ENCODE measurements at regions not wholly inside any gene's neighbourhood (a gene's known extent, or its start where the extent isn't known, plus 50 kb on each side); places are given as distances from the start of the nearest gene placed in this dataset.
"Not testable (repeated sequence)": the region's sequence is repeated elsewhere in the genome, so short reads cannot be mapped to it uniquely, and the experiment has no call there.

DNA sequence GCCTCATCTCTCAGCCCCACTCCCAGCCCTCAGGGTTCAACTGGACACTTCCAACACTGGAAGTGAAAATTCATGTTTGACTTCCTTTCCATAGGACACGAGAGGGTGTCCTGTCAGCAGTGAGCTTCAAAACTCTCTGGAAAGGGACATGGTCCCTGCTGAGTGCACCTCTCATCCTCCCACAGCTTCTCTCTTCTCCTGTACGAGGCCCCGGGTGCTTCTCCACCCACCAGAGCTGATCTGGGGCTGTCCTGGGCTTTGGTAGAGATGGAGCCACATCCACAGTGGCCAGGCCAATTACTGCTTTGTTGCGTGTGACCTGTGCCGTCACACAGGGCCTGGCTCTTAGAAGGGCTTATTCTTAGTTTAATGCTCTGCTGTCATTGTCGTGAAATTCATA lies 182.3 kb downstream of the RRAGC start:
- no peaks in the 10 kb centered on the region for H3K4me1 ChIP-seq (ENCODE audit: insufficient read depth, low read length)
- no peak overlapping the region for H3K4me3 ChIP-seq (ENCODE audit: low read length)
- no peaks in the 10 kb centered on the region for H3K9me3 ChIP-seq (ENCODE audit: low read depth, low read length)
- H3K27me3 ChIP-seq (ENCODE audit: insufficient read depth, low read length), result no peaks in the 10 kb centered on the region

GRCh38 chr1:38672692-38673091 lies 186.9 kb downstream of the RRAGC start:
- Histone ChIP-seq H3K27me3 (ENCODE audit: insufficient read depth, low read length) (peaks cover 4% of the 10 kb centered on the region), H3K4me3 (ENCODE audit: low read length) (no peak overlapping the region), H3K4me1 (ENCODE audit: insufficient read depth, low read length) (no peaks in the 10 kb centered on the region), H3K9me3 (ENCODE audit: low read depth, low read length) (no peaks in the 10 kb centered on the region)

- no peak overlapping the region for H3K4me3 ChIP-seq (ENCODE audit: low read length)
- no peaks in the 10 kb centered on the region for H3K4me1 ChIP-seq (ENCODE audit: insufficient read depth, low read length)
- peaks cover 8% of the 10 kb centered on the region for H3K27me3 ChIP-seq (ENCODE audit: insufficient read depth, low read length)
- H3K9me3 ChIP-seq (ENCODE audit: low read depth, low read length), result no peaks in the 10 kb centered on the region
Observed at GRCh38 chr1:38671221-38671620, 188.4 kb downstream of the RRAGC start.

- Histone ChIP-seq H3K4me1 (ENCODE audit: insufficient read depth, low read length) (no peaks in the 10 kb centered on the region), H3K4me3 (ENCODE audit: low read length) (no peak overlapping the region), H3K9me3 (ENCODE audit: low read depth, low read length) (no peaks in the 10 kb centered on the region), H3K27me3 (ENCODE audit: insufficient read depth, low read length) (peaks cover 8% of the 10 kb centered on the region)
Observed at GRCh38 chr1:38670544-38671122, 188.9 kb downstream of the RRAGC start.

DNA sequence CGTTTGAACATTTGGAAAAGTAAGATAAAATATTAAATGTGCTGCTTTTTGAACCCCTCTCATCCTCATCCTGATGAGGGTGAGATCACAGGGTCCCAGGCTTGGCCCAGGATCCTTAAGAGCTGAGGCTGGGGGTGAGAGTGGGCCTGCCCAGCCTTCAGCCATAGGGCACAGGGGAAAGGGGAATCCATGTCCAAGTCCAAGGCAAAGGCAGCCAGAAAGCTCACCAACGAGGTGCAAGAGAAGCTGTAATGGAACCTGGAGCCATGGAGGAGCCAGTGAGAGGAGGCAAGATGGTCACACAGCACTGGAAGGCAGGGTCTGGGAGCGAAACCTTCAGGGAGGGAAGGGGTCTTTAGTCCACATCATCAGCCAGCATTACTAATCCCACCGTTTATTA lies 191.9 kb downstream of the RRAGC start:
- peaks cover 8% of the 10 kb centered on the region for H3K27me3 ChIP-seq (ENCODE audit: insufficient read depth, low read length)
- no peaks in the 10 kb centered on the region for H3K9me3 ChIP-seq (ENCODE audit: low read depth, low read length)
- H3K4me1 ChIP-seq (ENCODE audit: insufficient read depth, low read length), result no peaks in the 10 kb centered on the region
- H3K4me3 ChIP-seq (ENCODE audit: low read length), result no peak overlapping the region

DNA sequence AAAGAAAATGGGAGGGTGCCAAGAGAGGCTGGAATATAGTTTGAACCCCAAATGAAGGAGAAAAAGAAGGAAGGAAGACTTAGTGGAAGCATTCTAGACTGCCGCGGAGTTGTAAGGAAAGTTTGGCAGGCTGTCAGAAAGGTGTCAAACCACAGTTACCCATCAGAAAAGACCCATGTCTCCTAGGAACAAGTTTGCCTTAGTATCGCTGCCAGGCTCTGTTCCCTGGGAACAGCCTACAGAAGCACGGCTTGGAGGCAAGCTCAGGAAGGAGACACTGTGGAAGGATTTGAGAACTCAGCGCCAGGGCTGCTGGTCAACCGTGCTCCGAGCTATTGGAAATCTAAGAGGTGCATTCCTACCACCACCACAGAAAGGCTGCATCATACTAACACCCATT lies 197.4 kb downstream of the RRAGC start:
- no peaks in the 10 kb centered on the region for H3K27me3 ChIP-seq (ENCODE audit: insufficient read depth, low read length)
- H3K4me1 ChIP-seq (ENCODE audit: insufficient read depth, low read length), result no peaks in the 10 kb centered on the region
- H3K4me3 ChIP-seq (ENCODE audit: low read length), result no peak overlapping the region
- H3K9me3 ChIP-seq (ENCODE audit: low read depth, low read length), result no peaks in the 10 kb centered on the region

- no peak overlapping the region for H3K4me3 ChIP-seq (ENCODE audit: low read length)
- H3K9me3 ChIP-seq (ENCODE audit: low read depth, low read length), result no peaks in the 10 kb centered on the region
- no peaks in the 10 kb centered on the region for H3K27me3 ChIP-seq (ENCODE audit: insufficient read depth, low read length)
- H3K4me1 ChIP-seq (ENCODE audit: insufficient read depth, low read length), result no peaks in the 10 kb centered on the region
Observed at GRCh38 chr1:38658883-38659282, 200.7 kb downstream of the RRAGC start.

- Histone ChIP-seq H3K9me3 (ENCODE audit: low read depth, low read length) (no peaks in the 10 kb centered on the region), H3K4me1 (ENCODE audit: insufficient read depth, low read length) (no peaks in the 10 kb centered on the region), H3K4me3 (ENCODE audit: low read length) (no peak overlapping the region), H3K27me3 (ENCODE audit: insufficient read depth, low read length) (no peaks in the 10 kb centered on the region)
Observed at GRCh38 chr1:38657873-38658272, 201.7 kb downstream of the RRAGC start.

DNA sequence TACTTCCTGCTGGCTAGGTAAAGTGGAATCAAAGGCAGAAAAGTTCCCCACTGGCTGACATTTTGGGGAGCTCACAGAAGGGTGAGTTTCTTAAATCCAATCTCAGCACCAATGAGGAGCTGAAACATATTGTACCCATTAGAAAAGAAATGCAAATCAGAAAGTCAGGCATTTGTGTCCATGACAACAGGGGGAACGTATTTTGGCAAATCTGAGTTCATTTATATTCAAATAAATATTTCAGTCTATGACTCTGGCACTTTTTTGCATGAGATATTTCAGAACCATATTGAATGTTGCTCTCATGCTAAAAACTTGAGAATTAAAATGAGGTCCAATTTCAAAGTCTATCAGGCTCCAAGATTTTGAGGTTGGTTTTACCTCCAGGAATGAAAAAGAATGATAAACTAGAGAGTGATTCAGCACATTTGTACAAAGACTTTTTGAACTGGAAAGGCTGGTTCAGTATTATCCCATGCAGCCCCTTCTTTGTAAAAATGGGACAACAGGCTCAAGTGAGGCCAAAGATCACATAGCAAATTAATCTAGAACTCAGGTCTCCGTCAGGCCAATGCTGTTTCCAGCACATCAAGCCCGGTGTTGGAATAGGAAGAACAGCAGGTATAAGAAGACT lies 202.2 kb downstream of the RRAGC start:
- H3K4me1 ChIP-seq (ENCODE audit: insufficient read depth, low read length), result no peaks in the 10 kb centered on the region
- H3K27me3 ChIP-seq (ENCODE audit: insufficient read depth, low read length), result no peaks in the 10 kb centered on the region
- no peak overlapping the region for H3K4me3 ChIP-seq (ENCODE audit: low read length)
- no peaks in the 10 kb centered on the region for H3K9me3 ChIP-seq (ENCODE audit: low read depth, low read length)

- Histone ChIP-seq H3K9me3 (ENCODE audit: low read depth, low read length) (no peaks in the 10 kb centered on the region), H3K4me1 (ENCODE audit: insufficient read depth, low read length) (no peaks in the 10 kb centered on the region), H3K27me3 (ENCODE audit: insufficient read depth, low read length) (no peaks in the 10 kb centered on the region), H3K4me3 (ENCODE audit: low read length) (no peak overlapping the region)
Observed at GRCh38 chr1:38656726-38657125, 202.8 kb downstream of the RRAGC start.

GRCh38 chr1:38652217-38652616 lies 207.4 kb downstream of the RRAGC start:
- Histone ChIP-seq H3K9me3 (ENCODE audit: low read depth, low read length) (no peaks in the 10 kb centered on the region), H3K4me3 (ENCODE audit: low read length) (no peak overlapping the region), H3K27me3 (ENCODE audit: insufficient read depth, low read length) (no peaks in the 10 kb centered on the region), H3K4me1 (ENCODE audit: insufficient read depth, low read length) (no peaks in the 10 kb centered on the region)

GRCh38 chr1:38651669-38652068 lies 207.9 kb downstream of the RRAGC start:
- Histone ChIP-seq H3K4me3 (ENCODE audit: low read length) (no peak overlapping the region), H3K27me3 (ENCODE audit: insufficient read depth, low read length) (no peaks in the 10 kb centered on the region)

DNA sequence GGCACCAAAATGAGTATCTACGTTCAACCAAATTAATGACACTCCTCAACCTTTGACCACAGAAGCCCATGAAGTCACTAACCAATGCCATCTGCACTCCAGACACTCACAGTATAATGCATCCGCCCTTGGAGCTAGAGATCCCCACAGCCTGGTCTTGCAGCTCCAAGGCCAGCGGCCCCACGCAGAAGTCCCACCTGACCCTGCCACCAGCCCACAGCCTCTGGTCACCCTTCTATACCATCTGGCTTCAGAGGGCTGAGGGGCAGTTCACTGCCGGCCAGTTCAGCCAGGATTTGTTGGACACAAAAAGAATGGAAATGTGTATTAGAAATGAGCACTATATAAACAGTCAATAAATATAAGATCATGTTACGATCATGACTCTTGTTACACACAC lies 211.2 kb downstream of the RRAGC start:
- no peaks in the 10 kb centered on the region for H3K27me3 ChIP-seq (ENCODE audit: insufficient read depth, low read length)

More at GRCh38 chr1:38651669-38652068, 207.9 kb downstream of the RRAGC start:
- Histone ChIP-seq H3K4me1 (ENCODE audit: insufficient read depth, low read length) (no peaks in the 10 kb centered on the region), H3K9me3 (ENCODE audit: low read depth, low read length) (no peaks in the 10 kb centered on the region)

DNA sequence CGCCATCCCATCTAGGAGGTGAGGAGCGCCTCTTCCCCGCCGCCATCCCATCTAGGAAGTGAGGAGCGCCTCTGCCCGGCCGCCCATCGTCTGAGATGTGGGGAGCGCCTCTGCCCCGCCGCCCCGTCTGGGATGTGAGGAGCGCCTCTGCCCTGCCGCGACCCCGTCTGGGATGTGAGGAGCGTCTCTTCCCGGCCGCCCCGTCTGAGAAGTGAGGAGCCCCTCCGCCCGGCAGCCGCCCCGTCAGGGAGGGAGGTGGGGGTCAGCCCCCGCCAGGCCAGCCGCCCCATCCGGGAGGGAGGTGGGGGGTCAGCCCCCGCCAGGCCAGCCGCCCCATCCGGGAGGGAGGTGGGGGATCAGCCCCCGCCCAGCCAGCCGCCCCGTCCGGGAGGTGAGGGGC lies 212.2 kb downstream of the RRAGC start:
- H3K4me1 ChIP-seq (ENCODE audit: insufficient read depth, low read length); H3K9me3 ChIP-seq (ENCODE audit: low read depth, low read length); H3K27me3 ChIP-seq (ENCODE audit: insufficient read depth, low read length); H3K4me3 ChIP-seq (ENCODE audit: low read length): not testable (repeated sequence)

More for the DNA sequence above, 211.2 kb downstream of the RRAGC start:
- Histone ChIP-seq H3K4me1 (ENCODE audit: insufficient read depth, low read length) (no peaks in the 10 kb centered on the region), H3K4me3 (ENCODE audit: low read length) (no peak overlapping the region), H3K9me3 (ENCODE audit: low read depth, low read length) (no peaks in the 10 kb centered on the region)

- Histone ChIP-seq H3K4me1 (ENCODE audit: insufficient read depth, low read length) (no peaks in the 10 kb centered on the region), H3K4me3 (ENCODE audit: low read length) (no peak overlapping the region), H3K9me3 (ENCODE audit: low read depth, low read length) (no peaks in the 10 kb centered on the region), H3K27me3 (ENCODE audit: insufficient read depth, low read length) (no peaks in the 10 kb centered on the region)
Observed at GRCh38 chr1:38644092-38644491, 215.5 kb downstream of the RRAGC start.

DNA sequence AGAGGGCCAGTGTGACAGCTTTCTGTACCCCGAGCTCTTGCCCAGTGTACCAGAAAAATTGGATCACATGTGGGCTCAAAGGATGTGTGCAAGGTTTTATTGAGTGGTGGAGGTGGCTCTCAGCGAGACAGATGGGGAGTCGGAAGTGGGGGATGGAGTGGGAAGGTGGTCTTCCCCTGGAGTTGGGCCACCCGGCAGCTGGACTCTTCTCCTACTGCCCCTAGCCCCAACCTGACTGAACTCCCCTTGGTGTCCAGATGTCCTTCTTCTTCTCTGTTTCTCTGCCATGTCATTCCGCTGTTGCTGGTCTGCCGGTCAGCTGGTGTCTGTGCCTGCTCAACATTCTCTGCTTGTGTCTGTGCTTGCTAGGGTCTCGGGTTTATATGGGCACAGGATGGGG lies 217.9 kb downstream of the RRAGC start:
- Histone ChIP-seq H3K9me3 (ENCODE audit: low read depth, low read length) (no peaks in the 10 kb centered on the region), H3K4me1 (ENCODE audit: insufficient read depth, low read length) (no peaks in the 10 kb centered on the region), H3K4me3 (ENCODE audit: low read length) (no peak overlapping the region), H3K27me3 (ENCODE audit: insufficient read depth, low read length) (peaks cover 3% of the 10 kb centered on the region)
